ENCODE measurements at regions not wholly inside any gene's neighbourhood (a gene's known extent, or its start where the extent isn't known, plus 50 kb on each side); places are given as distances from the start of the nearest gene placed in this dataset.
A peak's percentile ranks its signal among the peaks of the same experiment; 100 is the strongest.

GRCh38 chr2:45170191-45171135 lies 161.2 kb upstream of the SIX2 start:
- no peak for DNase-seq
- Histone ChIP-seq H3K4me3 (no peak overlapping the region), H3K9me3 (no peaks in the 10 kb centered on the region), H3K27me3 (no peaks in the 10 kb centered on the region), H3K36me3 (replicated peaks in 1 of 2; ENCODE audit: insufficient read depth in 1 of 2, low read depth in 2 of 2) (no peaks in the 10 kb centered on the region), H3K27ac (no peak overlapping the region), H3K4me1 (peaks cover 21% of the 10 kb centered on the region)
- WGBS, 2 donors: 51 to 66% methylated on average over 39 to 49 of the region's 56 CpGs
- no peak for ATAC-seq
- no peak for TF ChIP-seq CTCF (IDR thresholded peaks at IDR 0.05)
- TF ChIP-seq POLR2A (IDR thresholded peaks at IDR 0.05): no peak
- intact Hi-C loops (cut with DNase I): no loop called here

- Histone ChIP-seq H3K4me1 (peaks cover 21% of the 10 kb centered on the region), H3K4me3 (peak overlapping the region; percentile 37 to 52), H3K27me3 (no peaks in the 10 kb centered on the region), H3K27ac (peak overlapping the region in 3 of 4 donors; percentile 46 to 56 (median 53)), H3K36me3 (replicated peaks in 1 of 2; ENCODE audit: insufficient read depth in 1 of 2, low read depth in 2 of 2) (no peaks in the 10 kb centered on the region), H3K9me3 (no peaks in the 10 kb centered on the region)
- TF ChIP-seq POLR2A (IDR thresholded peaks at IDR 0.05): peak; percentile 12 to 35 (median 16)
- no peak for TF ChIP-seq CTCF (IDR thresholded peaks at IDR 0.05)
- intact Hi-C loops (cut with DNase I): no loop called here
- DNase-seq (peak; percentile 12 to 56 (median 34)), ATAC-seq (peak; percentile 71)
- 0 to 3% methylated on average over 1 to 90 of the region's 95 CpGs for WGBS, 2 donors
These were observed 160.3 kb upstream of the SIX2 start for GRCh38 chr2:45169339-45170190.

GRCh38 chr2:45168711-45169338 lies 159.6 kb upstream of the SIX2 start:
- intact Hi-C loops (cut with DNase I): no loop called here
- TF ChIP-seq CTCF (IDR thresholded peaks at IDR 0.05) (no peak), POLR2A (IDR thresholded peaks at IDR 0.05) (peak in 1 of 3 donors; percentile 32)
- ATAC-seq (peak; percentile 65), DNase-seq (peak; percentile 34 to 60 (median 44))
- 1 to 6% methylated on average over 24 to 63 of the region's 70 CpGs for WGBS, 2 donors
- H3K27me3 ChIP-seq: no peaks in the 10 kb centered on the region
- peak overlapping the region; percentile 37 to 52 for H3K4me3 ChIP-seq
- no peaks in the 10 kb centered on the region for H3K36me3 ChIP-seq (replicated peaks in 1 of 2; ENCODE audit: insufficient read depth in 1 of 2, low read depth in 2 of 2)
- H3K4me1 ChIP-seq: peaks cover 21% of the 10 kb centered on the region
- H3K9me3 ChIP-seq: no peaks in the 10 kb centered on the region
- H3K27ac ChIP-seq: peak overlapping the region in 3 of 4 donors; percentile 46 to 56 (median 53)

GRCh38 chr2:45167920-45168629 lies 158.8 kb upstream of the SIX2 start:
- no peak overlapping the region for H3K4me3 ChIP-seq
- peaks cover 21% of the 10 kb centered on the region for H3K4me1 ChIP-seq
- no peaks in the 10 kb centered on the region for H3K36me3 ChIP-seq (replicated peaks in 1 of 2; ENCODE audit: insufficient read depth in 1 of 2, low read depth in 2 of 2)
- TF ChIP-seq POLR2A (IDR thresholded peaks at IDR 0.05): no peak
- TF ChIP-seq CTCF (IDR thresholded peaks at IDR 0.05): no peak
- no peaks in the 10 kb centered on the region for H3K27me3 ChIP-seq
- H3K9me3 ChIP-seq: no peaks in the 10 kb centered on the region
- 38 to 45% methylated on average over 10 of the region's 10 CpGs for whole genome bisulfite sequencing, 2 donors
- no peak for DNase-seq
- ATAC-seq: no peak
- intact Hi-C loops (cut with DNase I): no loop called here
- no peak overlapping the region for H3K27ac ChIP-seq

All from body of pancreas (tissue), 4 donors.